H9 (cell line): ENCODE measurements at regions not wholly inside any gene's neighbourhood (a gene's known extent, or its start where the extent isn't known, plus 50 kb on each side); places are given as distances from the start of the nearest gene placed in this dataset.

Experiments
- DNase-seq: peaks from one replicate; pipeline ENCODE4 v3.0.0-alpha.2; 2017
- H2AFZ ChIP-seq: one replicate; pipeline ENCODE4 v1.6.1; 2013; ENCODE audit warnings: mild to moderate bottlenecking, low read length, control low read depth, moderate library complexity
- H2AK5ac ChIP-seq: 2 replicates; pipeline ENCODE4 v1.6.1; 2013; ENCODE audit warnings: low read length, control low read depth, mixed read lengths; ENCODE audit not compliant: insufficient read length
- H2BK120ac ChIP-seq: one replicate; pipeline ENCODE4 v1.6.1; 2013; ENCODE audit warnings: low read depth, mild to moderate bottlenecking, low read length, control low read depth, inconsistent platforms; ENCODE audit not compliant: poor library complexity, severe bottlenecking
- H2BK12ac ChIP-seq: 2 replicates; pipeline ENCODE4 v1.6.1; 2013; ENCODE audit warnings: low read length, control low read depth, mixed read lengths, low read depth; ENCODE audit not compliant: insufficient read length
- H2BK15ac ChIP-seq: 2 replicates; pipeline ENCODE4 v1.6.1; 2013; ENCODE audit warnings: low read depth, low read length, control low read depth
- H2BK20ac ChIP-seq: one replicate; pipeline ENCODE4 v1.6.1; 2013; ENCODE audit warnings: low read depth, mild to moderate bottlenecking, low read length, control low read depth, inconsistent platforms; ENCODE audit not compliant: poor library complexity, severe bottlenecking
- H2BK5ac ChIP-seq: 2 replicates; pipeline ENCODE4 v1.6.1; 2013; ENCODE audit warnings: low read length, control low read depth, mixed read lengths; ENCODE audit not compliant: insufficient read length
- H3K14ac ChIP-seq: 2 replicates; pipeline ENCODE4 v1.6.1; 2013; ENCODE audit warnings: low read length, control low read depth; ENCODE audit not compliant: insufficient read depth
- H3K18ac ChIP-seq: 2 replicates; pipeline ENCODE4 v1.6.1; 2013; ENCODE audit warnings: low read depth, mild to moderate bottlenecking, mixed read lengths, low read length, control low read depth; ENCODE audit not compliant: insufficient read length
- H3K23ac ChIP-seq: 2 replicates; pipeline ENCODE4 v1.6.1; 2013; ENCODE audit warnings: low read length, control low read depth, mixed read lengths, low read depth; ENCODE audit not compliant: insufficient read length
- H3K23me2 ChIP-seq: 2 replicates; pipeline ENCODE4 v1.6.1; 2013; ENCODE audit warnings: low read depth, mild to moderate bottlenecking, mixed read lengths, low read length, control low read depth; ENCODE audit not compliant: insufficient read length, poor library complexity, severe bottlenecking
- H3K27ac ChIP-seq: 2 replicates; pipeline ENCODE4 v1.5.1; 2013; ENCODE audit warnings: low read length, control low read depth, mixed read lengths, low read depth; ENCODE audit not compliant: insufficient read length
- H3K27me3 ChIP-seq: 2 replicates; pipeline ENCODE4 v1.6.1; 2013; ENCODE audit warnings: low read length, control low read depth, inconsistent platforms; ENCODE audit not compliant: insufficient read depth
- H3K4ac ChIP-seq: 2 replicates; pipeline ENCODE4 v1.6.1; 2013; ENCODE audit warnings: low read depth, mild to moderate bottlenecking, control low read depth, inconsistent platforms, low read length, moderate library complexity
- H3K4me1 ChIP-seq: 2 replicates; pipeline ENCODE4 v1.6.1; 2013; ENCODE audit warnings: low read length, control low read depth, inconsistent platforms; ENCODE audit not compliant: insufficient read depth
- H3K4me2 ChIP-seq: 2 replicates; pipeline ENCODE4 v1.6.1; 2013; ENCODE audit warnings: low read length, control low read depth, mixed read lengths; ENCODE audit not compliant: insufficient read length, insufficient read depth
- H3K56ac ChIP-seq: 2 replicates; pipeline ENCODE4 v1.6.1; 2013; ENCODE audit warnings: low read depth, mild to moderate bottlenecking, mixed read lengths, low read length, control low read depth; ENCODE audit not compliant: insufficient read length
- H3K79me1 ChIP-seq: 2 replicates; pipeline ENCODE4 v1.6.1; 2013; ENCODE audit warnings: low read depth, mild to moderate bottlenecking, moderate library complexity, low read length, control low read depth, inconsistent platforms; ENCODE audit not compliant: insufficient read depth, poor library complexity, severe bottlenecking
- H3K79me2 ChIP-seq: 2 replicates; pipeline ENCODE4 v1.6.1; 2013; ENCODE audit warnings: low read length, control low read depth, inconsistent platforms; ENCODE audit not compliant: insufficient read depth
- H3K9ac ChIP-seq: 2 replicates; pipeline ENCODE4 v1.6.1; 2013; ENCODE audit warnings: low read length, control low read depth, mixed read lengths; ENCODE audit not compliant: insufficient read length; ENCODE audit errors: extremely low read depth
- H3K9me3 ChIP-seq: one replicate; pipeline ENCODE4 v1.6.1; 2013; ENCODE audit warnings: low read depth, low read length, inconsistent platforms; ENCODE audit not compliant: control insufficient read depth
- H3T11ph ChIP-seq: one replicate; pipeline ENCODE4 v1.6.1; 2013; ENCODE audit warnings: mild to moderate bottlenecking, low read length, control low read depth, inconsistent platforms
- H4K20me1 ChIP-seq: one replicate; pipeline ENCODE4 v1.6.1; 2013; ENCODE audit not compliant: control insufficient read depth, insufficient read length, insufficient read depth
- H4K5ac ChIP-seq: 2 replicates; pipeline ENCODE4 v1.6.1; 2013; ENCODE audit warnings: low read depth, mild to moderate bottlenecking, mixed read lengths, low read length, control low read depth; ENCODE audit not compliant: insufficient read length
- H4K8ac ChIP-seq: replicated peaks from 2 replicates; pipeline ENCODE4 v1.6.1; 2013; ENCODE audit warnings: low read length, control low read depth, mixed read lengths, low read depth; ENCODE audit not compliant: insufficient read length
- H4K91ac ChIP-seq: 2 replicates; pipeline ENCODE4 v1.6.1; 2013; ENCODE audit warnings: low read depth, mild to moderate bottlenecking, moderate library complexity, mixed read lengths, low read length, control low read depth; ENCODE audit not compliant: insufficient read length
- H3K27ac Mint-ChIP-seq, 3 experiments: 2 replicates in 2 of 3; 3 replicates in 1 of 3; pipeline ENCODE4 v1.8.0; 2020 to 2021; ENCODE audit warnings: mixed read lengths in 3 of 3, mild to moderate bottlenecking in 1 of 3, moderate library complexity in 1 of 3
- H3K27me3 Mint-ChIP-seq: 2 replicates; pipeline ENCODE4 v1.8.0; 2021; ENCODE audit warnings: low read depth, mild to moderate bottlenecking, moderate library complexity, mixed read lengths
- H3K36me3 Mint-ChIP-seq, 3 experiments: 2 replicates in 2 of 3; 3 replicates in 1 of 3; pipeline ENCODE4 v1.8.0; 2020 to 2021; ENCODE audit warnings: low read depth in 3 of 3, mixed read lengths in 3 of 3; ENCODE audit not compliant: insufficient read depth in 1 of 3
- H3K4me1 Mint-ChIP-seq, 2 experiments: 2 replicates each; pipeline ENCODE4 v1.8.0; 2020; ENCODE audit warnings: mixed read lengths in 2 of 2
- H3K4me3 Mint-ChIP-seq, 2 experiments: 2 replicates in 1 of 2; 3 replicates in 1 of 2; pipeline ENCODE4 v1.8.0; 2020 to 2021; ENCODE audit warnings: mild to moderate bottlenecking in 2 of 2, mixed read lengths in 2 of 2, moderate library complexity in 1 of 2
- H3K9me3 Mint-ChIP-seq, 2 experiments: 2 replicates in 1 of 2; 3 replicates in 1 of 2; pipeline ENCODE4 v1.8.0; 2020; ENCODE audit warnings: mild to moderate bottlenecking in 2 of 2, mixed read lengths in 2 of 2, moderate library complexity in 1 of 2
- CTCF ChIP-seq: fragments of 200-600 bp; sonication (generic); conservative IDR thresholded peaks from 3 replicates; pipeline ENCODE4 v1.8.0; 2021; ENCODE audit warnings: antibody characterized with exemption, mild to moderate bottlenecking
- WGBS: extraction: QIAGEN DNeasy Blood & Tissue Kit; methylation state at CpG from one replicate; pipeline ENCODE4 v1.1.7; 2013; ENCODE audit warnings: missing lambda C conversion rate, low lambda C conversion rate, mixed read lengths; ENCODE audit not compliant: insufficient read length; ENCODE audit errors: extremely low coverage; 5-methylcytosine and 5-hydroxymethylcytosine counted together

- Histone ChIP-seq H3K79me1 (no peaks in the 10 kb centered on the region), H3K27ac (no peak overlapping the region), H3K23me2 (no peaks in the 10 kb centered on the region), H2BK120ac (no peak overlapping the region), H4K8ac (no peak overlapping the region), H2AK5ac (no peak overlapping the region), H4K20me1 (no peaks in the 10 kb centered on the region), H4K91ac (no peak overlapping the region), H3K4me2 (no peak overlapping the region), H3K9ac (no peak overlapping the region), H3K79me2 (no peaks in the 10 kb centered on the region), H3K27me3 (no peaks in the 10 kb centered on the region), H3K56ac (no peak overlapping the region), H3K4ac (no peak overlapping the region), H2BK20ac (no peak overlapping the region), H2AFZ (no peak overlapping the region), H4K5ac (no peak overlapping the region), H2BK5ac (no peak overlapping the region), H3K14ac (no peak overlapping the region), H3T11ph (no peak overlapping the region), H2BK15ac (no peak overlapping the region), H3K18ac (no peak overlapping the region), H3K9me3 (no peaks in the 10 kb centered on the region), H2BK12ac (no peak overlapping the region), H3K23ac (no peak overlapping the region), H3K4me1 (no peaks in the 10 kb centered on the region)
- DNase-seq = no peak
- H3K4me3 Mint-ChIP-seq = no peak overlapping the region
- H3K9me3 Mint-ChIP-seq = no peaks in the 10 kb centered on the region
- peaks cover 27 to 33% of the 10 kb centered on the region in 2 experiments for H3K4me1 Mint-ChIP-seq
- WGBS = no CpG with 5 or more reads among the region's 2 CpGs
- no peaks in the 10 kb centered on the region for H3K27me3 Mint-ChIP-seq
- no peaks in the 10 kb centered on the region for H3K36me3 Mint-ChIP-seq
- TF ChIP-seq CTCF = no peak
- H3K27ac Mint-ChIP-seq = no peak overlapping the region; a peak in 1 of 7 replicates
Observed at GRCh38 chr6:139452148-139452876, 77.9 kb upstream of the CITED2 start.
